NCI-H2029 treated with DMSO at 0.1 percent for 48 hours (cell line): ENCODE measurements at regions not wholly inside any gene's neighbourhood (a gene's known extent, or its start where the extent isn't known, plus 50 kb on each side); places are given as distances from the start of the nearest gene placed in this dataset.
"Not testable (repeated sequence)": the region's sequence is repeated elsewhere in the genome, so short reads cannot be mapped to it uniquely, and the experiment has no call there.

Experiments
- DNase-seq: peaks from one replicate; lab custom pipeline; 2025; lab: John Stamatoyannopoulos, UW

GRCh38 chr1:199044191-199044590 lies 405.4 kb downstream of the PTPRC start:
- DNase-seq, result no peak

GRCh38 chr1:199046618-199047017 lies 407.8 kb downstream of the PTPRC start:
- no peak for DNase-seq

- DNase-seq, result no peak
Measured at GRCh38 chr1:199054694-199055093, 415.9 kb downstream of the PTPRC start.

- DNase-seq, result no peak
Measured at GRCh38 chr1:199057322-199057721, 418.5 kb downstream of the PTPRC start.

- no peak for DNase-seq
Measured at GRCh38 chr1:199058281-199058680, 419.4 kb downstream of the PTPRC start.

- DNase-seq, result no peak
Measured at GRCh38 chr1:199064971-199065370, 426.1 kb downstream of the PTPRC start.

- DNase-seq, result no peak
Measured at GRCh38 chr1:199067483-199067882, 428.6 kb downstream of the PTPRC start.

- no peak for DNase-seq
Measured at GRCh38 chr1:199071080-199071479, 432.2 kb downstream of the PTPRC start.

GRCh38 chr1:199073166-199073565 lies 434.3 kb downstream of the PTPRC start:
- no peak for DNase-seq

- DNase-seq, result no peak
Measured at GRCh38 chr1:199075792-199076191, 437.0 kb downstream of the PTPRC start.

GRCh38 chr1:199079994-199080393 lies 441.2 kb downstream of the PTPRC start:
- DNase-seq, result no peak

- DNase-seq, result no peak
Measured at GRCh38 chr1:199081739-199082138, 442.9 kb downstream of the PTPRC start.

GRCh38 chr1:199082778-199083389 lies 444.0 kb downstream of the PTPRC start:
- no peak for DNase-seq

GRCh38 chr1:199083680-199084079 lies 444.8 kb downstream of the PTPRC start:
- no peak for DNase-seq

GRCh38 chr1:199084293-199084692 lies 445.5 kb downstream of the PTPRC start:
- DNase-seq, result no peak

GRCh38 chr1:199085903-199086302 lies 447.1 kb downstream of the PTPRC start:
- no peak for DNase-seq

GRCh38 chr1:199087144-199087543 lies 448.3 kb downstream of the PTPRC start:
- no peak for DNase-seq

GRCh38 chr1:199089393-199090122 lies 450.7 kb downstream of the PTPRC start:
- no peak for DNase-seq

GRCh38 chr1:199095628-199096027 lies 456.8 kb downstream of the PTPRC start:
- not testable (repeated sequence) for DNase-seq

- no peak for DNase-seq
Measured at GRCh38 chr1:199096591-199096990, 457.8 kb downstream of the PTPRC start.

GRCh38 chr1:199098468-199098867 lies 459.6 kb downstream of the PTPRC start:
- DNase-seq, result no peak

GRCh38 chr1:199101139-199101538 lies 462.3 kb downstream of the PTPRC start:
- no peak for DNase-seq

- no peak for DNase-seq
Measured at GRCh38 chr1:199101635-199102034, 462.8 kb downstream of the PTPRC start.

- DNase-seq, result no peak
Measured at GRCh38 chr1:199102239-199102638, 463.4 kb downstream of the PTPRC start.
